Left lung (tissue), 4 donors: ENCODE measurements at regions not wholly inside any gene's neighbourhood (a gene's known extent, or its start where the extent isn't known, plus 50 kb on each side); places are given as distances from the start of the nearest gene placed in this dataset.

Experiments used
- ATAC-seq: fragments of 200-7000 bp; cut with Tn5 transposase; one replicate; pipeline ENCODE4 v1.9.1; 2020; ENCODE audit warnings: moderate library complexity
- DNase-seq, 4 donors: peaks; one replicate each; pipeline ENCODE4 v3.0.0-alpha.2; 2013 to 2020
- H3K27ac ChIP-seq, 2 donors: fragments of 200-600 bp; sonication (generic) in 1 of 2; one replicate each; pipeline versions ENCODE4 v1.5.0 to v1.8.0; 2020 to 2021
- H3K27me3 ChIP-seq, 2 donors: fragments of 200-600 bp; sonication (generic) in 1 of 2; one replicate each; pipeline versions ENCODE4 v1.5.0 to v1.8.0; 2020 to 2021
- H3K36me3 ChIP-seq, 2 donors: fragments of 200-600 bp; sonication (generic) in 1 of 2; one replicate each; pipeline versions ENCODE4 v1.5.0 to v1.8.0; 2020 to 2021
- H3K4me1 ChIP-seq, 2 donors: fragments of 200-600 bp; one replicate each; pipeline ENCODE4 v1.8.0; 2021
- H3K4me3 ChIP-seq, 2 donors: fragments of 200-600 bp; sonication (generic) in 1 of 2; one replicate each; pipeline versions ENCODE4 v1.5.0 to v1.8.0; 2020 to 2021; ENCODE audit warnings: mild to moderate bottlenecking in 1 of 2
- H3K9me3 ChIP-seq, 2 donors: fragments of 200-600 bp; sonication (generic) in 1 of 2; one replicate each; pipeline versions ENCODE4 v1.5.0 to v1.8.0; 2020 to 2021
- intact Hi-C, 2 donors: fragments of 100-400 bp; cut with DNase I; formaldehyde crosslinking; loops; one replicate each; pipeline versions ENCODE4 v1.11.2 to v1.14.2; 2022
- TF ChIP-seq, protein P1 (sequence below), 2 donors: fragments of 200-600 bp; sonication (generic) in 1 of 2; IDR thresholded peaks; one replicate each; pipeline versions ENCODE4 v1.5.0 to v1.8.0; 2021; ENCODE audit warnings: antibody characterized with exemption in 2 of 2
- donor health status: DM: no; HTN: yes; CAD: no.
- donor health status: DM: no; HTN: no; CAD: no.

DNA sequence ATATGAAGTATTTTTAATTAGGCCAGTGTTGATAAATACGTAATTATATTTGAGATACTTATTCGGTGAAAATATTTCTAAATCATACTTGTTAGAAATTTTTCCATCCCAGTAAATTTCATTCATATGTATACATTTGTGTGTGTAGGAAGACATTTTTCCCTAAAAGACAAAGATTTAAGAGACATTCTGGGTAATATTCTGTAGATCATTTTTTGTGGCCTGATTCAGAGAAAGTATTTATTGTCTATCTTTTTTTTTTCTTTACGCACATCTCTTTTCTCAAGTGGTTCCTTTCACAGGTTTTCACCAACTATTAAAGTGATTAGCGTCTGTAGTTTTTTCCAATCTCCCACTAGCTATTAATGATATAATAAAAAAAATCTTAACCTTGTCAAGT, 224.1 kb downstream of the MEF2C start:
- H3K9me3 ChIP-seq = no peaks in the 10 kb centered on the region
- no peak for ATAC-seq
- DNase-seq = no peak
- TF ChIP-seq, protein P1, sequence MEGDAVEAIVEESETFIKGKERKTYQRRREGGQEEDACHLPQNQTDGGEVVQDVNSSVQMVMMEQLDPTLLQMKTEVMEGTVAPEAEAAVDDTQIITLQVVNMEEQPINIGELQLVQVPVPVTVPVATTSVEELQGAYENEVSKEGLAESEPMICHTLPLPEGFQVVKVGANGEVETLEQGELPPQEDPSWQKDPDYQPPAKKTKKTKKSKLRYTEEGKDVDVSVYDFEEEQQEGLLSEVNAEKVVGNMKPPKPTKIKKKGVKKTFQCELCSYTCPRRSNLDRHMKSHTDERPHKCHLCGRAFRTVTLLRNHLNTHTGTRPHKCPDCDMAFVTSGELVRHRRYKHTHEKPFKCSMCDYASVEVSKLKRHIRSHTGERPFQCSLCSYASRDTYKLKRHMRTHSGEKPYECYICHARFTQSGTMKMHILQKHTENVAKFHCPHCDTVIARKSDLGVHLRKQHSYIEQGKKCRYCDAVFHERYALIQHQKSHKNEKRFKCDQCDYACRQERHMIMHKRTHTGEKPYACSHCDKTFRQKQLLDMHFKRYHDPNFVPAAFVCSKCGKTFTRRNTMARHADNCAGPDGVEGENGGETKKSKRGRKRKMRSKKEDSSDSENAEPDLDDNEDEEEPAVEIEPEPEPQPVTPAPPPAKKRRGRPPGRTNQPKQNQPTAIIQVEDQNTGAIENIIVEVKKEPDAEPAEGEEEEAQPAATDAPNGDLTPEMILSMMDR (IDR thresholded peaks at IDR 0.05) = no peak
- intact Hi-C loops = no loop called here
- no peak overlapping the region for H3K27ac ChIP-seq
- H3K36me3 ChIP-seq = no peaks in the 10 kb centered on the region
- H3K4me3 ChIP-seq = no peak overlapping the region
- H3K27me3 ChIP-seq = peaks cover 75 to 99% of the 10 kb centered on the region in 2 donors
- H3K4me1 ChIP-seq = peaks cover 6 to 9% of the 10 kb centered on the region in 2 donors

DNA sequence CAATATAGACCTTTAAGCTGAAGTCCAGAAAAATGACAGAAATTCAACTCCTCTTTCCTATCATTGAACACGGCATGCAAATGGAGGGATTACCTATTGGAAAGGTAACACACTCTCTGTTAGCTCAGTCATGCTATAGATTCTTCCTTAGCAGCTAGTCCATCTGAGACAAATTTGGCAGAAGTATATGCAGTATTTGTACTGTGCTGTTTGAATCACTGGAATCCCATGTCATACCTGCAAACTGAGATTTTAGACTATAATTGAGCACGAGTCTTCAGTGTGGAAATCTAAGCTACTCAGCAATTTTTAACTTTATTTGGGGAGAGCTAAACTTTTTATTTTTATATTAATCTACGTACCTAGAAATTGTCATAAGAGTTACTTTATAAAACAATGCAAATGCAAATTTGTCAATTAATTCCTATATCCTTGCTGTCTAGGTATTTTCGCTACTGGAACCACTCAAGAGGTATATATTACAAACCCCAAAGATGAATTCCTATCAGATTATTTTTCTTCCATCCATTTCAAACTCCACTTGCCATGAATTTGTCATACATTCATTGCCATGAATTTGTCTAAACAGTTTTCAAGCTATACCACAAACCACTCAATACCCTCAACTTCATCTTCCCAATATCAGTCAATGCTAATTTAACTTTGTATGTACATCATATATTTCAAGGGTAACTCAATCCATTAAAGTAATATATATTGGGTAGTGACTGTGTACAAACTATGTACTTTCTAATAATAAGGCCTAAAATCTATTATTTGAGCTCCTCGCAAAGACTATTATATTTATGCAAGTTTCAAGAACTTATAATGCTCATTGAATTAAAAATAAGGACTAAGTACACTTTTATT, 224.8 kb downstream of the MEF2C start:
- H3K9me3 ChIP-seq = no peaks in the 10 kb centered on the region
- H3K27ac ChIP-seq = no peak overlapping the region
- TF ChIP-seq, protein P1 (IDR thresholded peaks at IDR 0.05) = no peak
- intact Hi-C loops = no loop called here
- DNase-seq (no peak), ATAC-seq (no peak)
- peaks cover 6 to 9% of the 10 kb centered on the region in 2 donors for H3K4me1 ChIP-seq
- H3K4me3 ChIP-seq = no peak overlapping the region
- H3K27me3 ChIP-seq = peaks cover 68 to 99% of the 10 kb centered on the region in 2 donors
- H3K36me3 ChIP-seq = no peaks in the 10 kb centered on the region

DNA sequence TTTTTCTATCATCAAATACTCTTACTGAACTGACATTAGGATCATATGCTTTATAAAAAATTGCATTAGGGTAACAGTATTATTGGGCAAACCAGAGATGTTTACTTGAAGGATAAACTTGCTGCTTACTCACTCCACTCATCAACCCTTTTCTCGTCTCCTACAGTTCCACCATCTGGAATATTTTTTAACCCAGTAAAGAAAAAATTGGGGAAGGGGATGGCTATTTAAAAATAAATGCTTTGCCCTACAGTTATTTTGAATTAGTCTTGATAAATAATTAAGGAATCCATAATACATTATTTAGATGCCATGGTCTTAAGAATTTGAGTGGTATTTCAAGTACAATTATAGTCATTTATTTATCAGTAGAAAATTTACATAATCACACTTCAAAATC, 225.8 kb downstream of the MEF2C start:
- TF ChIP-seq, protein P1 (IDR thresholded peaks at IDR 0.05) = no peak
- Histone ChIP-seq H3K27ac (no peak overlapping the region), H3K4me3 (no peak overlapping the region), H3K4me1 (peaks cover 6 to 9% of the 10 kb centered on the region in 2 donors), H3K27me3 (peaks cover 58 to 99% of the 10 kb centered on the region in 2 donors), H3K36me3 (no peaks in the 10 kb centered on the region), H3K9me3 (no peaks in the 10 kb centered on the region)
- DNase-seq (no peak), ATAC-seq (no peak)
- intact Hi-C loops = no loop called here

DNA sequence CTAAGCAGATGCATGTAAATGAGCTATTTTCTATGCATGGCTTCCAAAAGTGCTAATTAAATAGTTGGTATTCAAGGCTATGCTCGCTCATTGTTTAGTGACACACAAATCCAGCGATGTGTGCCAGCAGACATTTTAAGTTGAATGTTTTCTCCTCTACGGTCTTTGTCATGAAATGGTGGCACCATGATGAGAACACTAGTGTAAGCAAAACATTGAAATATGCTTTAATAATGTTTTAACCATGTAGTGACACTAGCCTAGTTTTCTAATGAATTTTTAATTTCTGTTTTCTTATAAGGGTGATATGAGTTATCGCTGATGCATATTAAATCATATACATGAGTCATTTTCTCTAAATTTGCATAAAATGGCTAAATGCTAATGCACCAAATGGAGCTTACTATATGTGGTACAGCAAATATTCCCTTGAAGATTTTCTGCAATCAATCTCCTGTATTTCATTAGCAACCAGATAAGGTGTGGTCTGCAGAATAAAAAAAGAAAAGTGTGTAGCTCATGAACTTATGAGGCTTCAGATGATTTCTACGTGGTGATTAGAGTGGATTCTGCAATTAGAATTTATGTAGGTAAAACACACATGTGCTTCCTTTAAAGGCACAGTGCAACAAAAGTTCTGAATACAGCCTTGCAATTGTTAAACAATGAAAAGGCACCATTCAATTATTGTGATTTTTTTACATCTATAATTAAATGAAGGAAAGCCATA, 226.6 kb downstream of the MEF2C start:
- intact Hi-C loops = no loop called here
- Histone ChIP-seq H3K9me3 (no peaks in the 10 kb centered on the region), H3K36me3 (no peaks in the 10 kb centered on the region), H3K4me1 (peaks cover 5 to 8% of the 10 kb centered on the region in 2 donors), H3K4me3 (no peak overlapping the region), H3K27ac (no peak overlapping the region), H3K27me3 (peaks cover 50 to 92% of the 10 kb centered on the region in 2 donors)
- no peak for DNase-seq
- ATAC-seq = no peak
- TF ChIP-seq, protein P1 (IDR thresholded peaks at IDR 0.05) = no peak

- intact Hi-C loops = no loop called here
- TF ChIP-seq, protein P1 (IDR thresholded peaks at IDR 0.05) = no peak
- H3K27me3 ChIP-seq = peaks cover 21 to 73% of the 10 kb centered on the region in 2 donors
- no peaks in the 10 kb centered on the region for H3K9me3 ChIP-seq
- ATAC-seq (no peak), DNase-seq (no peak)
- no peaks in the 10 kb centered on the region for H3K4me1 ChIP-seq
- no peak overlapping the region for H3K27ac ChIP-seq
- no peaks in the 10 kb centered on the region for H3K36me3 ChIP-seq
- H3K4me3 ChIP-seq = no peak overlapping the region
These were observed 229.5 kb downstream of the MEF2C start for GRCh38 chr5:88653471-88653870.
